CD4-positive, alpha-beta T cell (primary cell): ENCODE measurements at regions not wholly inside any gene's neighbourhood (a gene's known extent, or its start where the extent isn't known, plus 50 kb on each side); places are given as distances from the start of the nearest gene placed in this dataset.
"Not testable (repeated sequence)": the region's sequence is repeated elsewhere in the genome, so short reads cannot be mapped to it uniquely, and the experiment has no call there.

Experiments used
- ATAC-seq: fragments of 200-7000 bp; cut with Tn5 transposase; one replicate; pipeline ENCODE4 v1.10.0; 2022; ENCODE audit warnings: mild to moderate bottlenecking; ENCODE audit not compliant: poor library complexity
- CTCF ChIA-PET: fragments of 350-600 bp; sonication (Branson Sonifier 250); formaldehyde crosslinking; loops from one replicate; lab custom pipeline; 2021; ENCODE audit warnings: antibody characterized with exemption, inconsistent platforms; lab: Charles Lee
- POLR2A ChIA-PET: fragments of 350-600 bp; sonication (Branson Sonifier 250); formaldehyde crosslinking; loops from one replicate; lab custom pipeline; 2021; ENCODE audit warnings: antibody characterized with exemption, inconsistent platforms; lab: Charles Lee
- DNase-seq, 14 experiments: peaks; one replicate each; pipeline ENCODE4 v3.0.0-alpha.2; 2013 to 2020; ENCODE audit warnings: mixed read lengths in 2 of 14
- H3K27ac ChIP-seq, 2 donors: one replicate each; pipeline versions ENCODE4 v1.5.1 to v1.7.0; 2013; ENCODE audit warnings: low read length in 2 of 2, low read depth in 1 of 2, mild to moderate bottlenecking in 1 of 2
- H3K27me3 ChIP-seq, 2 experiments: 1 replicate in 1 of 2; 2 replicates in 1 of 2; pipeline versions ENCODE4 v1.6.1 to v1.7.0; 2013; ENCODE audit warnings: low read length in 2 of 2, control low read depth in 1 of 2, mild to moderate bottlenecking in 1 of 2, moderate library complexity in 1 of 2; ENCODE audit not compliant: insufficient read depth in 2 of 2, control insufficient read depth in 1 of 2
- H3K36me3 ChIP-seq: one replicate; pipeline ENCODE4 v1.6.1; 2013; ENCODE audit warnings: low read length, control low read depth; ENCODE audit not compliant: insufficient read depth
- H3K4me1 ChIP-seq: one replicate; pipeline ENCODE4 v1.6.1; 2013; ENCODE audit warnings: low read length, control low read depth; ENCODE audit not compliant: insufficient read depth
- H3K4me3 ChIP-seq: one replicate; pipeline ENCODE4 v1.5.1; 2013; ENCODE audit warnings: mild to moderate bottlenecking, low read length, moderate library complexity
- H3K9me3 ChIP-seq, 2 experiments: 1 replicate in 1 of 2; 2 replicates in 1 of 2; pipeline versions ENCODE4 v1.6.1 to v1.7.0; 2013; ENCODE audit warnings: low read length in 2 of 2, mild to moderate bottlenecking in 2 of 2, control low read depth in 1 of 2, moderate library complexity in 1 of 2; ENCODE audit not compliant: control insufficient read depth in 1 of 2, insufficient read depth in 1 of 2
- H3K27ac Mint-ChIP-seq: one replicate; pipeline ENCODE4 v1.8.0; 2020; ENCODE audit warnings: mixed read lengths
- H3K27me3 Mint-ChIP-seq: one replicate; pipeline ENCODE4 v1.8.0; 2021; ENCODE audit warnings: mixed read lengths
- H3K36me3 Mint-ChIP-seq: one replicate; pipeline ENCODE4 v1.8.0; 2021; ENCODE audit warnings: low read depth, mixed read lengths
- H3K4me1 Mint-ChIP-seq: one replicate; pipeline ENCODE4 v1.8.0; 2021; ENCODE audit warnings: low read depth, mixed read lengths
- H3K4me3 Mint-ChIP-seq: one replicate; pipeline ENCODE4 v1.8.0; 2020; ENCODE audit warnings: mild to moderate bottlenecking, mixed read lengths
- H3K9me3 Mint-ChIP-seq: one replicate; pipeline ENCODE4 v1.8.0; 2020; ENCODE audit warnings: mixed read lengths
- intact Hi-C, 2 experiments: fragments of 100-400 bp; cut with DNase I in 1 of 2; cut with micrococcal nuclease in 1 of 2; formaldehyde crosslinking; loops; one replicate each; pipeline versions ENCODE4 v1.15.1 to v1.9.0; 2023 to 2025; cut with DNase I, micrococcal nuclease

DNA sequence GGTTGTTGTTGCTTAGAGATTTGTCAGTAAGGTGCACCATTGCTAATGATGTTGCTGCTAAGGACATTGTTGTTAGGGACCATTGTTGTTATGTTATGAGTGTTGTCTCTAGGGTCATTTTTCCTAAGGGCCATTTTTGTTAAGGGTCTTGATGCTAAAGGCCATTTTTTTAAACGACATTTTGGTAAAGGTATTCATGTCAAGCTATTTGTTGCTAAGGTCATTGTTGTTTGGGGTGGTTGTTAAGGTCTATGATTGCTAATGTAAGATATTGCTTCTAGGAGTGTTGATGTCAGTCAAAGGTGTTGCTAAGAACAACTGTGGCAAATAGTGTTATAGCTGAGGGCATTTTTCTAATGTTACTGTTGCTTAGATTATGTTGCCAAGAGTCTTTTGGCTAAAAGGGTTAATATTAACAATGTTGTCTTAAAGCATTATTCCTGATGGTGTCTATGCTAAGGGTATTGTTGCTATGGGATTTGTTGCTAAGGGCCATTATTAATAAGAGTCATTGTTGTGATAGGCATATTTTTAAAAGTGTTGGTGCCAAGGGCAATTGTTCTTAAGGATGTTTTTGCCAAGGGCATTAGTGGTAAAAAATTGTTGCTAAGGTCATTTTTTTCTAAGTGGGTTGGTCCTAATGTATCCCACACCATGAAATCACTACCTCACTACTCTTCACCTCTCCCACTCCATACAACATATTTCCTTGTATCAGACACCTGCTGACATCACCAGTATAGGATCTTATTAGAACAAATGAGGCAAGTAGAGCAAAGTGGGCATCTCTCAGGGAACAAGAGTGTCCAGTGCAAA is 56.2 kb downstream of the SPATA31A6 start:
- H3K4me1 ChIP-seq, H3K36me3 ChIP-seq, ATAC-seq, H3K4me1 Mint-ChIP-seq, H3K27ac Mint-ChIP-seq, H3K9me3 Mint-ChIP-seq, H3K4me3 ChIP-seq, H3K27ac ChIP-seq, H3K4me3 Mint-ChIP-seq, H3K36me3 Mint-ChIP-seq, H3K27me3 ChIP-seq, DNase-seq, H3K9me3 ChIP-seq, H3K27me3 Mint-ChIP-seq, CTCF ChIA-PET, intact Hi-C loops, POLR2A ChIA-PET: not testable (repeated sequence)

DNA sequence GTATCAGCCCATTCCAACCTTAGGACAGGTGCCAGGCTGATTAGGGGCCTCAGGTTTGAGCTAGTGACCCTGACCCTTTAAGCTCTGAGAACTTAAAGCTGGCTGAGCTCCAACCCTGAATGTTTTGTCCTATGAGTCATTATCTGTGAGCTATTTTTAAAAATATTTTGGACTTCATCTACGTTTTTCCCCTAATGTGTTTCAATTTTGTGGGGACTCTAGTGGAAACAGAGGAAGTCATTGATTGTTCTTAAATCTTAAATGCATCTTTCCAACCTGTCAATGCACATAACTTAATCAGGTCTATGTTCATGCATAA is 56.8 kb downstream of the SPATA31A6 start:
- DNase-seq, H3K27ac Mint-ChIP-seq, H3K27me3 Mint-ChIP-seq, H3K4me3 Mint-ChIP-seq, ATAC-seq, POLR2A ChIA-PET, CTCF ChIA-PET, H3K27ac ChIP-seq, H3K36me3 Mint-ChIP-seq, H3K9me3 ChIP-seq, H3K9me3 Mint-ChIP-seq, intact Hi-C loops, H3K27me3 ChIP-seq, H3K36me3 ChIP-seq, H3K4me3 ChIP-seq, H3K4me1 ChIP-seq, H3K4me1 Mint-ChIP-seq: not testable (repeated sequence)

DNA sequence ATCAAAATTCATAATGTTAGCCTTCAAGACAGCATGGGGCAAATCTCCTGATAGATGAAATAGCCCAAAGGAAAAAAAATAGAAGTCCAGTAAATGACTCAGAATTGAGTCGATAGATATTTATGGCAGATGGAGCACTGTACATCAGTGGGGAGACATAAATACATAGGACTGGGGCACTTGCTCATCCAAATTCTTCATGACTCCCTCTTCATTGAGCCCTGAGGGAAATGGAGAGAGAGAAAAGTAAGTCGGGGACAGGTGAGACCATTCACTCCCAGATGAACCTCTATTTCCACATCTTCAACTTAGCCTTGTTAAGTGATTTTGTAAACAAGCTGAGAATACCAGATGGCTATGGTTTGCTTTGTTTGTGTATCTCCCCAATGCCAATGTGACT is 59.8 kb downstream of the SPATA31A6 start:
- intact Hi-C loops, CTCF ChIA-PET, H3K27ac Mint-ChIP-seq, H3K27me3 ChIP-seq, H3K4me3 Mint-ChIP-seq, H3K27ac ChIP-seq, H3K9me3 ChIP-seq, H3K4me1 ChIP-seq, H3K9me3 Mint-ChIP-seq, H3K36me3 Mint-ChIP-seq, H3K27me3 Mint-ChIP-seq, H3K4me3 ChIP-seq, POLR2A ChIA-PET, H3K36me3 ChIP-seq, DNase-seq, H3K4me1 Mint-ChIP-seq, ATAC-seq: not testable (repeated sequence)

DNA sequence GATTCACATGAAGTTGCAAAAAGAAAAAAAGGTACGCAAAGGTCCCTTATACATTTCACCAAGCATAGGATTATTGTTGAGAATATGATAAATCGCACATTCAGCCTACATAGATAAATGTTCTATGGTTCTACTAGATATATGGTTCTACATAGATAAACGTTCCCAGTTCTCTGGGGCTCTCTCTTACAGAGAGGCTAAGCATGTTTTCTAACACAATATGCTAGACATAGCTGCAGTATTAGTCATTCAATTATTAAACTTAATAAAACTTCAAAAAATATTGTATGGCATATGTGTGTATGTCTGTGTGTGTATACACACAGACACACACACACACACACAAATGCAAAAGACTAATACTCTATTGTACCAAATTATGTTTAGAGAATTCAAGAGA is 60.4 kb downstream of the SPATA31A6 start:
- intact Hi-C loops, POLR2A ChIA-PET, H3K9me3 Mint-ChIP-seq, H3K36me3 ChIP-seq, H3K9me3 ChIP-seq, H3K4me3 Mint-ChIP-seq, ATAC-seq, H3K36me3 Mint-ChIP-seq, H3K27ac Mint-ChIP-seq, H3K27me3 ChIP-seq, H3K4me1 ChIP-seq, H3K4me1 Mint-ChIP-seq, H3K27me3 Mint-ChIP-seq, H3K4me3 ChIP-seq, DNase-seq, H3K27ac ChIP-seq, CTCF ChIA-PET: not testable (repeated sequence)

DNA sequence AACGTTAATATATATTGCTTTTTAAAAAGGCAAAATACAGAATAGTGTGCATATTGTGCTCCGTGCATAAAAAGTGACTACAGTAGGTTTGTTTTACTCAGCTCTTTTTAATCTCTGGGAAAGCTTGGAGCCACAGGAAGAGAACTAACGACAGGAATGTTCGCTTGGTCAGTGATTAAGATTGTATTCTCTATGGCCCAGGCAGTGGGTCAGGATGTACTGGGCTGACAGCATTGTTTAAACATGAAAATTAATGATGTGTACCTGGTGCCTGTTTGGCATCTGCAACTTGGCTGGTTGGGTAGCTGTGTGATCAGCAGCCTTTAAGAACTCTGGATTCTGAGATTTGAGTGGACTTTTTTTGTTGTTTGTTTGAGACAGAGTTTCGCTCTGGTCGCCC is 85.3 kb downstream of the SPATA31A6 start:
- CTCF ChIA-PET, H3K4me3 ChIP-seq, intact Hi-C loops, H3K9me3 ChIP-seq, DNase-seq, H3K27me3 Mint-ChIP-seq, H3K36me3 Mint-ChIP-seq, ATAC-seq, H3K27ac ChIP-seq, H3K4me1 ChIP-seq, H3K36me3 ChIP-seq, H3K27ac Mint-ChIP-seq, H3K27me3 ChIP-seq, H3K9me3 Mint-ChIP-seq, H3K4me1 Mint-ChIP-seq, POLR2A ChIA-PET, H3K4me3 Mint-ChIP-seq: not testable (repeated sequence)

DNA sequence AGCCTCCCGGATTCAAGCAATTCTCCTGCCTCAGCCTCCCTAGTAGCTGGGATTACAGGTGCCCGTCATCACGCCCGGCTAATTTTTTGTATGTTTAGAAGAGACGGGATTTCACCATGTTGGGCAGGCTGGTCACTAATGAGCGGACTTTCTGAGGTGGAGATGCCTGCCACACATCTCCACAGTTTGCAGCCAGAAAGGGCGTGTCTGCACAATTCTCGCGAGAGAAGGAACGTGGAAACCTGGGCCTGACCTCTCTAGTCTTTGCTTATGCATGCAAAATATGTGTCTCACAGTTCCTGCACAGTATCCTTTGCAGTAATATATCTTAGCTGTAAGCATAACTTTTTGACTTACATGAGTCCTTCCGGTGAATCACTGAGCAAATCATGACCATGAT is 85.7 kb downstream of the SPATA31A6 start:
- H3K27me3 Mint-ChIP-seq, DNase-seq, H3K36me3 Mint-ChIP-seq, H3K36me3 ChIP-seq, CTCF ChIA-PET, H3K4me3 Mint-ChIP-seq, ATAC-seq, H3K27ac Mint-ChIP-seq, H3K4me1 ChIP-seq, H3K27me3 ChIP-seq, H3K9me3 ChIP-seq, POLR2A ChIA-PET, H3K27ac ChIP-seq, intact Hi-C loops, H3K9me3 Mint-ChIP-seq, H3K4me3 ChIP-seq, H3K4me1 Mint-ChIP-seq: not testable (repeated sequence)

DNA sequence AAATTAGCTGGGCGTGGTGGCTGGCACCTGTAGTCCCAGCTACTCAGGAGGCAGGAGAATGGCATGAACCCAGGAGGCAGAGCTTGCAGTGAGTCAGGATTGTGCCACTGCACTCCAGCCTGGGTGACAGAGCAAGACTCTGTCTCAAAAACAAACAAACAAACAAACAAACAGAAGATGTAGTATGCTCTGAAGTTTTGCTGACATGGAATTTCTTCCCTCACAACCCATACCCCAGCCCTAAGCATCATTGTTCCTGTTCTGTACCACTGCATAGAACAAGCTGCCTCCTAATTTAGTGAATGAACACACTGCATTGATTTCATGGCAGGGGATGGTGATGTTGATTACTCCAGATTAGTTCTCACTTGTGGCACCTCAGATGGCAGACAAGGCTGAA is 89.7 kb downstream of the SPATA31A6 start:
- H3K4me1 ChIP-seq, ATAC-seq, CTCF ChIA-PET, H3K36me3 ChIP-seq, H3K27ac Mint-ChIP-seq, H3K27ac ChIP-seq, H3K9me3 Mint-ChIP-seq, H3K4me1 Mint-ChIP-seq, H3K36me3 Mint-ChIP-seq, H3K9me3 ChIP-seq, H3K27me3 Mint-ChIP-seq, intact Hi-C loops, H3K4me3 Mint-ChIP-seq, H3K27me3 ChIP-seq, H3K4me3 ChIP-seq, POLR2A ChIA-PET, DNase-seq: not testable (repeated sequence)
